Thyroid gland (tissue), 4 donors: ENCODE measurements at regions not wholly inside any gene's neighbourhood (a gene's known extent, or its start where the extent isn't known, plus 50 kb on each side); places are given as distances from the start of the nearest gene placed in this dataset.

ENCODE experiments used
- CTCF ChIP-seq, 6 experiments: fragments of 200-600 bp in 3 of 6; fragments of 450-650 bp in 3 of 6; sonication (generic) in 3 of 6; IDR thresholded peaks; one replicate each; pipeline ENCODE4 v1.5.1; 2016 to 2019; ENCODE audit warnings: antibody characterized with exemption in 6 of 6, mild to moderate bottlenecking in 2 of 6, inconsistent platforms in 1 of 6, moderate library complexity in 1 of 6
- POLR2A ChIP-seq, 2 donors: fragments of 450-650 bp; IDR thresholded peaks; one replicate each; pipeline ENCODE4 v1.6.1; 2017; ENCODE audit warnings: antibody characterized with exemption in 2 of 2, mild to moderate bottlenecking in 2 of 2, moderate library complexity in 1 of 2

DNA sequence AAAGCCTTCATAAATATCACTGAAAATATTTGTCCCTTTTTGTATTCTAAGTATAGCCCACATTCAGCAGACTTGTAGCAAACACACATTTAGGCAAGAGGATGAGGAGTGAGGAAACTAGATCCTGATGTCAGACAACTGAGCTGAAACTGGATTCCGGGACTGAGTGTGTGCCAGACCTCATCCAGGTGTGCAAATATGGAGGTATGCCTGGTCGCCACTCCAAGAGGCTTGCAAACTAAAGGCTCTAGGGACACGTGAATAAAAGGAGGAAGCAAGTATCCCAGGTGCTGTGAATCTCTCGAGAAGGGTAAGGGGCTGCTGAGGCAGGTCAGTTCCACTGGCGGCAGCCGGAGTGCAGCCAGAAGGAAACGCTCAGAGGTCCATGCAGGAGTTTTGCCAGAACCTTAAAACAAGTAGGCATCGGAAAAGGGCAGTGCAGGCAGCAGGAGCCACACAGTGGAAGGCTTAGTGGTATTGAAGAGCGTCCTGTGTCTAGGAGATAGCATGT lies 77.4 kb upstream of the ALDH1B1 start:
- TF ChIP-seq CTCF (IDR thresholded peaks at IDR 0.05) (no peak), POLR2A (IDR thresholded peaks at IDR 0.05) (no peak)
